EH (cell line): ENCODE measurements at regions not wholly inside any gene's neighbourhood (a gene's known extent, or its start where the extent isn't known, plus 50 kb on each side); places are given as distances from the start of the nearest gene placed in this dataset.

Experiments used
- DNase-seq: peaks from one replicate; pipeline ENCODE4 v3.0.0-alpha.2; 2015; ENCODE audit warnings: low read depth

GRCh38 chr5:107216587-107216986 lies 454.1 kb downstream of the EFNA5 start:
- no peak for DNase-seq

GRCh38 chr5:107215611-107216010 lies 455.1 kb downstream of the EFNA5 start:
- DNase-seq, result no peak

GRCh38 chr5:107213025-107213424 lies 457.7 kb downstream of the EFNA5 start:
- DNase-seq, result no peak

GRCh38 chr5:107211630-107212029 lies 459.1 kb downstream of the EFNA5 start:
- DNase-seq, result no peak

- DNase-seq, result no peak
Measured at GRCh38 chr5:107208867-107209266, 461.9 kb downstream of the EFNA5 start.

- no peak for DNase-seq
Measured at GRCh38 chr5:107204413-107204812, 466.3 kb downstream of the EFNA5 start.

GRCh38 chr5:107203243-107203642 lies 467.5 kb downstream of the EFNA5 start:
- DNase-seq, result no peak

GRCh38 chr5:107199756-107200155 lies 471.0 kb downstream of the EFNA5 start:
- no peak for DNase-seq

GRCh38 chr5:107196500-107197059 lies 474.2 kb downstream of the EFNA5 start:
- no peak for DNase-seq

GRCh38 chr5:107195890-107196395 lies 474.8 kb downstream of the EFNA5 start:
- DNase-seq, result no peak

- no peak for DNase-seq
Measured at GRCh38 chr5:107184871-107185270, 485.9 kb downstream of the EFNA5 start.

- no peak for DNase-seq
Measured at GRCh38 chr5:107184066-107184465, 486.7 kb downstream of the EFNA5 start.

GRCh38 chr5:107170620-107171019 lies 500.1 kb downstream of the EFNA5 start:
- no peak for DNase-seq

GRCh38 chr5:107169867-107170266 lies 500.9 kb downstream of the EFNA5 start:
- DNase-seq, result peak; percentile 1

GRCh38 chr5:107168848-107169752 lies 501.6 kb downstream of the EFNA5 start:
- DNase-seq, result no peak

GRCh38 chr5:107168086-107168485 lies 502.7 kb downstream of the EFNA5 start:
- no peak for DNase-seq

- no peak for DNase-seq
Measured at GRCh38 chr5:107165296-107165695, 505.4 kb downstream of the EFNA5 start.

- no peak for DNase-seq
Measured at GRCh38 chr5:107157809-107158208, 512.9 kb downstream of the EFNA5 start.

- no peak for DNase-seq
Measured at GRCh38 chr5:107155707-107156106, 515.0 kb downstream of the EFNA5 start.

GRCh38 chr5:107154593-107154992 lies 516.1 kb downstream of the EFNA5 start:
- DNase-seq, result no peak

GRCh38 chr5:107153283-107153682 lies 517.5 kb downstream of the EFNA5 start:
- DNase-seq, result no peak

GRCh38 chr5:107149243-107150005 lies 521.3 kb downstream of the EFNA5 start:
- DNase-seq, result no peak

GRCh38 chr5:107147589-107147988 lies 523.1 kb downstream of the EFNA5 start:
- no peak for DNase-seq
